Right ventricle myocardium superior (tissue), 1 donor: ENCODE measurements at regions not wholly inside any gene's neighbourhood (a gene's known extent, or its start where the extent isn't known, plus 50 kb on each side); places are given as distances from the start of the nearest gene placed in this dataset.
"Not testable (repeated sequence)": the region's sequence is repeated elsewhere in the genome, so short reads cannot be mapped to it uniquely, and the experiment has no call there.

ENCODE experiments used
- ATAC-seq: fragments of 200-7000 bp; cut with Tn5 transposase; one replicate; pipeline ENCODE4 v1.9.1; 2020; ENCODE audit warnings: mild to moderate bottlenecking; ENCODE audit not compliant: poor library complexity
- DNase-seq: peaks from one replicate; pipeline ENCODE4 v3.0.0-alpha.2; 2020
- intact Hi-C: fragments of 100-400 bp; cut with DNase I; formaldehyde crosslinking; loops from one replicate; pipeline ENCODE4 v1.11.2; 2022
- donor health status: DM: no; HTN: yes; CAD: no; lungs with severe emphysema.

- intact Hi-C loops, result no loop called here
- DNase-seq (no peak), ATAC-seq (no peak)
These were observed 461.6 kb upstream of the DPP6 start for GRCh38 chr7:153590571-153590970.

GRCh38 chr7:153607354-153607753 is 444.8 kb upstream of the DPP6 start:
- intact Hi-C loops, result no loop called here
- ATAC-seq (no peak), DNase-seq (no peak)

DNA sequence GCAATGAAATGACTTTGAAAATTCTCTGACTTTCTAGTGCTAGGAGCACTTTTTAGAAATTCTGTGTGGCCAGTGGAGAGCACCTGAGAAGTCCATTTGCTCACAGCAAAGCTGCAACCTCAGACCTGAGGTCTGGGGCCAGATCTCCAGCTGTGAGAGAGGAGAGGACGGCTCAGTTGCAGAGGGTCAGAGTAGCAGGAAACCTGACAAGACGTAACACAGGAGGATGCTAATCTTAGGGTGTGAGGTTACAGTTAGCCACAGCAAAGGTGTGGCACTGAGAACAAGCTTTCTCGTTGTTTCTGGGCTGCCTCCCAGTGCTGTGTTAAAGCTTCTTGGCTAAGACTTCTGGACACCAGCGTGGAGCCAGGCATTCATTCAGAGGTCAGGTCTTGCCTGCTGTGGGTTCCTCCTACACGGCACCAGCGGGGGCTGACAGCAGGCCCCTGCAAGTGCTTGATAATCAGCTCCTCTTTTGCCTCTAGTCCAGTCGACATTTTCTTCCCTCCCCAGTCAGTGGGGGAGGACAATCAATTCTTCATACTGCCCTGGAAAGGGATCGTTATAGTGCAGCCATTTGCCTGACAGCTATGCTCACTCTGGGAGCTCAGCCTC is 435.4 kb upstream of the DPP6 start:
- intact Hi-C loops, result no loop called here

GRCh38 chr7:153627323-153627722 is 424.9 kb upstream of the DPP6 start:
- ATAC-seq (no peak), DNase-seq (no peak)
- intact Hi-C loops, result no loop called here

More for the DNA sequence above, 435.4 kb upstream of the DPP6 start:
- no peak for DNase-seq
- no peak for ATAC-seq

- intact Hi-C loops, result no loop called here
- ATAC-seq, result no peak
- no peak for DNase-seq
These were observed 423.8 kb upstream of the DPP6 start for GRCh38 chr7:153628406-153628805.

GRCh38 chr7:153628825-153629224 is 423.4 kb upstream of the DPP6 start:
- intact Hi-C loops, result no loop called here

GRCh38 chr7:153638821-153639435 is 413.3 kb upstream of the DPP6 start:
- DNase-seq, result peak; percentile 50
- no peak for ATAC-seq
- intact Hi-C loops, result no loop called here

More at GRCh38 chr7:153628825-153629224, 423.4 kb upstream of the DPP6 start:
- ATAC-seq, result no peak
- no peak for DNase-seq

- intact Hi-C loops, result no loop called here
- ATAC-seq, result no peak
- DNase-seq, result no peak
These were observed 411.6 kb upstream of the DPP6 start for GRCh38 chr7:153640586-153640985.

DNA sequence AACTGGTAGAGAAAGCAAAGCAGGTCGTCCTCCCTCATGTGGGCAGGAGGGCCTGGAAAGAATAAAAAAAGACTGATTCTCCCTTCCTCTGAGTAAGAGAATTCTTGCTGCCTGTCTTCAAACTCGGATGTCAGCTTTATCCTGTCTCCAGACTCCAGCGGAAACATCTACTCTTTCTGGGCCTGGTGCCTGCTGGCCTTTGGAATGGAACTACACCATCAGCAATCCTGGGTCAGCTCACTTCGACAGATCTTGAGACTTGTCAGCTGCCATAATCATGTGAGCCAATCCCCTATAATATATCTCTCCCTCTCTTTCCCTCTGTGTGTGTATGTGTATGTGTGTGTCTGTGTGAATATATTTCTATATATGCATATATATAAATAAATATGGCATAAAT is 411.0 kb upstream of the DPP6 start:
- DNase-seq, result peak; percentile 69
- intact Hi-C loops, result no loop called here
- ATAC-seq, result peak; percentile 56

- ATAC-seq, result no peak
- DNase-seq, result no peak
- intact Hi-C loops, result no loop called here
These were observed 409.2 kb upstream of the DPP6 start for GRCh38 chr7:153642989-153643388.

- no peak for ATAC-seq
- DNase-seq, result no peak
- intact Hi-C loops, result no loop called here
These were observed 394.9 kb upstream of the DPP6 start for GRCh38 chr7:153657182-153657800.

GRCh38 chr7:153675131-153675530 is 377.1 kb upstream of the DPP6 start:
- no peak for DNase-seq
- intact Hi-C loops, result no loop called here
- no peak for ATAC-seq

DNA sequence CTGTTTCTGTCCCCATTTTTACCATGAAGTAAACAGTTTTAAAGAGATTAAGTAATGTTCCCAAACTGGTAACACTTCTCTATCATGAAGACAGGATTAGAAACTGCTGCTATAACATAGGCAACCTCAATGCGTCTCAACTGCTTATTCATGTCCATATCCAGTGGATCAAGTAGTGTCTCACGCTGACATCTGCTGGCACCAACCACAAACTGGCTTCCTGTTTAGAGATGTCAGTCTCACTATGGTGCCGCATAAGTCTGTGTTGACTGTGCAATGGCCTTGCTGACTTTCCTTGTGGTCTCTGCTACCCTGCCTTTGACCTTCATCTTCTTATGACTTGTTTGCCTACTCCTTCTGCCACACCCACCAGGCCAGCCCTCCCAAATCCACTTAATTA is 369.6 kb upstream of the DPP6 start:
- no peak for ATAC-seq
- intact Hi-C loops, result loop anchor here (5.0 kb wide), 1 partner anchor 300 kb away; no protein-coding TSS in a partner anchor
- no peak for DNase-seq

DNA sequence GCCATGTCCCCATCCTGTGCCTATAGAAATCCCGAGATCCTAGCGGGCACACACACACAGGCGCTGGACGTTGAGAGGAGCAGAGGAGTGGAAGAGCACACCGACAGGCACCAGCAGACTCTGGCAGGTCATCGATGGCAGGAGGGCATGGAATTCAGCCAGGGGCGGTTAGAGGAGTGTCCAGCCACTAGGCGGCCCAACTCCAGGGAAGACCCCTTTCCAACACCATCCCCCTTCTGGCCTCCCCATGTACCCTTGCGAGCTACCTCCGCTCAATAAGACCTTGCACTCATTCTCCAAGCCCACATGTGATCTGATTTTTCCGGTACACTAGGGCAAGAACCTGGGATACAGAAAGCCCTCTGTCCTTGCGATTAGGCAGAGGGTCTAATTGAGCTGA is 356.0 kb upstream of the DPP6 start:
- no peak for ATAC-seq
- DNase-seq, result no peak
- intact Hi-C loops, result no loop called here

- intact Hi-C loops, result no loop called here
- DNase-seq, result no peak
- ATAC-seq, result no peak
These were observed 354.2 kb upstream of the DPP6 start for GRCh38 chr7:153698046-153698445.

DNA sequence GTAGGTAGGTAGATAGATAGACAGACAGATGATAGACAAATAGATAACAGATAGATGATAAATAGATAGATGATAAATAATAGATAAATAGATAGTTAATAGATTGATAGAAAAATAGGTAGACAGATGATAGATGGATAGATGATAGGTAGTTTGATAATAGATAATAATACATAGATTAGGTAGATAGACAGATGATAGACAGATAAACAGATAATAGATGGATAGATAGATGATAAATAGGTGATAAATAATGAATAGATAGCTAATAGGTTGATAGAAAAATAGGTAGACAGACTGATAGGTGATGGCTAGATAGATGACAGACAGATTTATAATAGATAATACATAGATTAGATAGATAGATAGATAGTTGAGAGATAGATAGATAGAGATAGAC is 350.5 kb upstream of the DPP6 start:
- intact Hi-C loops, result no loop called here
- DNase-seq (no peak), ATAC-seq (no peak)

DNA sequence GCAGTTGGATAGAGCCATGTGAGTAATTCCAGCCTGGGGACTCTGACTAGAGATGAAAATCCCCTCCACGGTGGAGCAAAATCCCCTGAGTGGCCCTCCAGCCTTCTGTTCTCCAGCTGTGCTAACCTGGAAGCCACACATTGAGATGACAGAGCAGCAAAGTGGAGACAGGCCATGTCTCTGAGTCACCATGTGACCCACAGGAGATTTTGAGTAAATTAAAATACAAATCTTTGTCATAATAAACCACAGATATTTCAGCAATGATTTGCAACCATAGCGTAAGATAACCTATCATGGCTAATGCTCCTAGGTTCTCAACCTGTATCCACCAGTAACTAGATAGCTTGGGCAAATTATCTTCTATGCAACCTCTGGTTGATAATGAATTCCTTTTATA is 328.3 kb upstream of the DPP6 start:
- ATAC-seq, intact Hi-C loops, DNase-seq: not testable (repeated sequence)

DNA sequence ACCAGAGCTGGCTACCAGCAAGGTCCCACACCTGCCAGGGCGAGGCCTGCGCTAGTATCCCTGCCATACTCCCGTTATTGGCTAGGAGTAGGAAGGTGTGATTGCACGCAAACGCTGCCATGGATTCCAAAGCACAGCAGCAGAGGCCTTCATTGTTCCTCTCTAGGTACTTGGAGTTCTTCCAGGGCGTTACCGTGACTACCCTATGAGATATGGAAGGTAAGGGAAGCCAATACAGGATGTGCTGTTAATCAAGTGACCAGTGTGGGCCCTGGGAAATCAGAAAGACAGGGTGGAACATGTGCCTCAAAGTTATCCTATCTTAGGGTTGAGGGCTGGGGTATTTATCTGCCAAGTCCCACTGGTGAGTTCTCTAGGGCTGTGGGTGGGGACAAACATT is 320.7 kb upstream of the DPP6 start:
- ATAC-seq, DNase-seq, intact Hi-C loops: not testable (repeated sequence)

- DNase-seq, intact Hi-C loops, ATAC-seq: not testable (repeated sequence)
These were observed 308.8 kb upstream of the DPP6 start for GRCh38 chr7:153743434-153743833.

- intact Hi-C loops, ATAC-seq: not testable (repeated sequence)
These were observed 304.2 kb upstream of the DPP6 start for GRCh38 chr7:153747969-153748368.

More at GRCh38 chr7:153747969-153748368, 304.2 kb upstream of the DPP6 start:
- not testable (repeated sequence) for DNase-seq
